SK-N-DZ (cell line): ENCODE measurements at regions not wholly inside any gene's neighbourhood (a gene's known extent, or its start where the extent isn't known, plus 50 kb on each side); places are given as distances from the start of the nearest gene placed in this dataset.
"Not testable (repeated sequence)": the region's sequence is repeated elsewhere in the genome, so short reads cannot be mapped to it uniquely, and the experiment has no call there.

Experiments
- DNase-seq: peaks from one replicate; pipeline ENCODE4 v3.0.0-alpha.2; 2015; ENCODE audit warnings: low spot score

- DNase-seq = no peak
These were observed 244.3 kb downstream of the EMP1 start for GRCh38 chr12:13440844-13441243.

DNA sequence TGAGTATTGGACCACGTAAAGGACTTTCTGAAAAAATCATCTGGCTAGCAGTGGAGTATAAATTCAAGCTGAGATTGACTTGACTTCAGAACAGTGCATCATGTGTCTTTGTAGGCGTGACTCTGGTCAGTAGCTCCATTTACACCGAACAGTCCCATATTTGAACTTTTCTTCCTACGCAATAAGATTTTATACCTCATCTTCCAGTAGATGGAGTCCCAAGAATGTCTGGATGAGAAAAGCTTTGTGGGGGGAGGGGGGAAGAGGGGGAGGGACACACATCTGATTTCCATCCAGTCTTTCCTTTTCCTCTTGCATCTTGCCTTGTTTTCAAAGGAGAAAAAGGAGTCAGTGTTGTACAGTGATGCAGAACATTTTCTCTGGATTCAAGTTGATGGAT is 241.0 kb downstream of the EMP1 start:
- no peak for DNase-seq

DNA sequence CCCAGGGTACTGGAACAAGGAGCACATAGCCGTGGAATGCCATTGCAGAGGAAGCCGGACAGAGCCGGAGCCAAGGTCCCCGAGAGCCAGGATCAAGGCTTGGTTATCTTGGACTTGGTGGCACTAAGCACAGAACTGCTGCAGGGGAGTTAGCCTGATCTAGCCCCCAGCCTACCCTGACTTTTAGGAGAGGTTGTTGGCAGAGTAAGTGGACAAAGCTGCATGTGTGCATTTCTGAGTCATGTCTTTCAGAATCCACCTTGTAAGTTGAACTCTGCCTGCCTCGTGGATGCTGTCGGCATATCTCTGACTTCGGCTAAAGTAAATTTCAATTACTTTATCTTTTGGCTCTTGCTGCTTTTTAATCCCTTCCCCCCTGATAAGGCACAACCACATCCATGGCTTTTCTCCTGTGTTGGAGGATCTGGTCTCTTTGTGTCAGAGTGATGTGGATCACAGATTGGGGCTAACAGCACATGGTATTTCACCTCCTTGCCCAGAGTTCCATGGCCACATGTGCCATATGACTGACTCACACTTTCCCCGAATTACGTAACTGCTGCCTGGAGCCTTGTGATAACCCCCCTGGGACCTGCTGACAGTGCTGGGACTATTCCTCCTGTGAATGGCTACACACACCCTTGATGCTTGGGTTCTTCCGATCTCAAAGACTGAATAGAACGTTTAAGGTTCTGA is 240.3 kb downstream of the EMP1 start:
- DNase-seq = no peak

- no peak for DNase-seq
These were observed 239.7 kb downstream of the EMP1 start for GRCh38 chr12:13436182-13436581.

- no peak for DNase-seq
These were observed 238.9 kb downstream of the EMP1 start for GRCh38 chr12:13435235-13435933.

- no peak for DNase-seq
These were observed 237.2 kb downstream of the EMP1 start for GRCh38 chr12:13433768-13434167.

DNA sequence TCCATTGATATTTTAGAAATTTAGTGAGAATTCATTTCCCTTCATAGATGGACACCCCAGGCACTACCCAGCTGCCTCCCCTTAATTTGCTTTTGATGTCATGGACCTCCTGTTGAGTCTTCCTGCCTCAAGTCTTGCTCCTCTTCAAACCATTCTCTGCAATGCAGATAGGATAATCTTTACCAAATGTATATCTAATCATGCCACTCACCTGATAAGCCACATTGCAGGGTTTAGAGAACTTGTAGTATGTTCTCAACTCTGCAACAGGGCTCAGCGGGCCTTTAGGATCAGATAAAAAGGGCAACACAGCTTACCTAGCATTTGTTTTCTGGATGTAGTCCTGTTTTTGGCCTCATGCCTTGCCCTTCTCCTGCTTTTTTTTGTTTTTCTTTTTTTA is 234.5 kb downstream of the EMP1 start:
- no peak for DNase-seq

DNA sequence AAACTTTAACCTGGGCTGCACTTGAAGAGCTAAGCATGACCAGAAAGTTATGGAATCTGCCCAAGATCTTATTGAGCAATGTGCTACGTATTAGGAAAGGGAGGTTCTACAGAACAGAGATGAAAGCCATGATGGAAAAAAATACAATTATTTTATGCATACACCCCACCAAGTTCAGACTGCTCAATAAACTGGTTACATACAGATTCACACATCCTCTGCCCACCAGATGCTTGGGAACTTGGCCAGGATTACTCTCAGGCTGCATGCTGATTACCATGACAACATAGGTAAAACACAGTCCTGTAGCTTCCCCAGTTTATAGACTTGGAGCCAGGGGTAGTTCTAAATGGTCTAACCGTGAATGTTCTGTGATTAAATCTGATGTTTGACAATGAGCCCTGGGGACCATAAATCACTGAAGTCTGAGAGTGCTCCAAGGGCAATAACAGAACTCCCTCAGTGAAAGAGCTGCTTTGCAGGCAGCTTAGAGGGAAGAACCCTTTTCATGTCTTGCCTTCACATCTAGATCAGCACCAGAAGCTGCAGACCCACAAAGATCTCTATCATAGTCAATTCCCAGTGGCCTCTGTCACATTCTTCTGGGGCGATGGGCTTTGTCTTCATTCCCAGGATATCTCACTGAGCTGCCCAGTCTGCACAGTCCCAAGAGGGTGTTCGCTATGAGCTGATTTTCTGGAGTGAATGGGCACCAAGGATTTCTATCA is 232.2 kb downstream of the EMP1 start:
- DNase-seq = no peak

- no peak for DNase-seq
These were observed 229.2 kb downstream of the EMP1 start for GRCh38 chr12:13425766-13426165.

DNA sequence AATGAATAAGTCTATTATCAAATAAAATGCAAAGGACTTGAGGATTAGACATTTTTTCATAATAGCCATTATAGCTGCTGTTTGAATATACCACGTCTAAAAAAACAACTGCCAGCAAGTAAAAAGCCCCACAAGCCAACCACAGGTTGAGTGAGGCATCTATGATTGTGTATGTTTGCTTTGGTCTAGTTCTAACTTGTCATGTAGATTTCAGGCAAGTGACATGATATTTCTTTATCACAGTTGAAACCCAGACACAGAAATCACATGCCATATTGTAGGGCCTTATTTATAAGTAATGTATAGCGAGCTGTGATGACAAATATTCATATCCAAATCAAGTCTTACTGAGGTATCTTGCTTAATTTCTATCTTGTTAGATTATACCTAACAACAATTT is 225.8 kb downstream of the EMP1 start:
- DNase-seq = no peak

GRCh38 chr12:13417516-13417915 is 221.0 kb downstream of the EMP1 start:
- DNase-seq = no peak

GRCh38 chr12:13411287-13411686 is 214.8 kb downstream of the EMP1 start:
- DNase-seq = no peak

DNA sequence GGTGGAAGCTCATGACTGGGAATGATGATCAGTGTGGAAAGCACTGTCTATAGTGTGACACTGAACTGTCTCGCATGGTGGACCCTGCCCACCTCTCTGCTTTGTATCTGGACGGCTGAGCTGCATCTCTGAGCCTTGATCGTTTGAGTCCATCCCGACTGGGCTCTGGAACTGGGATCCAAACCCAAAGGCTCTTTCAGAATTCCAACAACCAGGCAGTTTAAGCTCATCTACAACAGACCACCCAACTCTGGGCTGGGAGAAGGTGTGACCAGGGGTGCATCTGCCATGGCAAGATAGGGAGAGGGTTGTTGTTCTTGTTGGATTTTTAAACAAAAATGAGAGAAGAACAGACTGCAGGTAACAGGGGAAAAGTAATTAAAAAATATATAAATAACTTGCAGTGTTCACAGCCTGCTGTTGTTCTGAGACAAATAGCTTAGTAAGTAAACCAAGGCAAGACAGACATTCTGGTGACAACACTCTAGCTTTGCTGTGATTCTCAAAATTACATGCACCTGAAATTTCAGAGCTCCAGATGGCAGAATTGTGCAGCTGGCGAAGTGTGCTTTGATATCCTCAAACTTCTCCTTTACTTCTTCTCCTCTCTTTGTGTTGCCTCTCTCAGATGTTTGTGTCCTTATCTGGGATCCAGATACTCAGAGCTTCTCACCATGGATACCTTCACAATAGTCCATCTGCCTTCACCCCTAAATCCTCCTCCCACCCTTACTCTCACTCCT is 209.6 kb downstream of the EMP1 start:
- no peak for DNase-seq

DNA sequence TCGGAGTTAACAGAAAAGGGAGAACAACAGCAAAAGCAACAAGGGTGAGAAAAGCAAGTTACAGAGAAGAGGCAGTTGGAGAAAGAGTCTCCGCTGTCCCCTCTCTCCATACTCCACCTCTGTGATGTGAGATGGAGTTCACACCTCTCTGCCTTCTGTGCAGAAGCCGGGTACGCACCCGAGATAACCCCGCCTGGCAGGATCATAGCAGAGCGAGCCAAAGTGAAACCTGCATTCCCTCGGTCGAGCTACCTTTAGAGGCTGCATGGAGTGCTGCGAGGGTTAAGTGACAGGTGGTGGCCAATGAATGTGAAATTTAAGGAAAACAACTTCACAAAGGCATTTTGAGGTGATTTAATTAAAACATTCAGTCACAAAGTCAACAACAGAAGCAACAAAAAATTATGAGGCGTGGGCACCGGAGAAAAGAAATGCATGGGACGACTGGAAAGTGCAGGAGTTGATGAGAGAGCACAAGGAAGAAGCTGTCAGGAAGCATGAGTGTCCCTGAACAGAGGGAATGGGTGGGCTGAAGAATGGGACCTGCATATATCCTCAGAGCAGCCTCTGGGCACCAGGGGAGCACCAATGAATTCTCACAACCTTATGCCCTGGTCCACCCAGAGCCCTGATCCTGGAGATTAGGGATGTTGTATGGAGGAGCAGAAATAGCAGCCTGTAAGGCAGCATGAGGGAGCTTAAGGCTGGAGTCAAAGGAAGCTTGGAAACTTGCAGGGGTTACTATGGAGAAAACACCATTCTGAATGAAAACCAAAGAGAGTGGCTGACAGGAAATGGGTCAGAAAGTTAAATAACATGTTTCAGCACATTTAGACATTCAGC is 208.3 kb downstream of the EMP1 start:
- no peak for DNase-seq

GRCh38 chr12:13404111-13404628 is 207.6 kb downstream of the EMP1 start:
- DNase-seq = no peak

DNA sequence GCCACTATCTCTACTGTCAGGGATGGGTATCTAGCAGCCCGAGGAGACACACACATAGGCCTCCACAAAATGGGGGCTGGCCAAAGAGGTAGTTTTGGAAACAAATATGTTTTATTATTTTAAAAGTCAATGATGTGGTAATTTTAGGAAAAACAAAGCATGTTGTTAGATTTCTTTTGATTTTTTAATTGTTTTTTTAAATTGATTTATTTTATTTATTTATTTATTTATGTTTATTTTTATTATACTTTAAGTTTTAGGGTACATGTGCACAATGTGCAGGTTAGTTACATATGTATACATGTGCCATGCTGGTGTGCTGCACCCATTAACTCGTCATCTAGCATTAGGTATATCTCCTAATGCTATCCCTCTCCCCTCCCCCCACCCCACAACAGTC is 194.8 kb downstream of the EMP1 start:
- DNase-seq = not testable (repeated sequence)

- DNase-seq = no peak
These were observed 194.4 kb downstream of the EMP1 start for GRCh38 chr12:13390918-13391317.

- no peak for DNase-seq
These were observed 193.9 kb downstream of the EMP1 start for GRCh38 chr12:13390381-13390861.

DNA sequence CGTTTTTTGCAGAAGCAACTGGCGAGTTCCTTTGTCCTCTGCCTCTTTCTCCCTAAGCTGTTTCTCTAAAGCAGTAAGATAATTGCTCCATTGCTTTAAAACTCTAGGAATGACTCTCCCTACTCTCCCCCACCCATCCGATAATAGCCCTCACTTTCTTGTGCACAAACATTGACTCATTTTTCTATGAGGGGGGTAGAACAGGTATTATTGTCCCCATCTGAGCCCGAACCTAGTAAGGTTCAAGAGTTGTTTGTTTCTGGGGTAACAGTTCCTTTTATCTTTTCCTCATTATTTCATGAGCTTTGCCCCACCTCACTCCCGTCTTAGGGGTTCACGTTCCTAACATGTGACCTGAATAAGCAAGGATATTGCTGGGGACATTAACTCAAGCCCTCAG is 190.6 kb downstream of the EMP1 start:
- no peak for DNase-seq

DNA sequence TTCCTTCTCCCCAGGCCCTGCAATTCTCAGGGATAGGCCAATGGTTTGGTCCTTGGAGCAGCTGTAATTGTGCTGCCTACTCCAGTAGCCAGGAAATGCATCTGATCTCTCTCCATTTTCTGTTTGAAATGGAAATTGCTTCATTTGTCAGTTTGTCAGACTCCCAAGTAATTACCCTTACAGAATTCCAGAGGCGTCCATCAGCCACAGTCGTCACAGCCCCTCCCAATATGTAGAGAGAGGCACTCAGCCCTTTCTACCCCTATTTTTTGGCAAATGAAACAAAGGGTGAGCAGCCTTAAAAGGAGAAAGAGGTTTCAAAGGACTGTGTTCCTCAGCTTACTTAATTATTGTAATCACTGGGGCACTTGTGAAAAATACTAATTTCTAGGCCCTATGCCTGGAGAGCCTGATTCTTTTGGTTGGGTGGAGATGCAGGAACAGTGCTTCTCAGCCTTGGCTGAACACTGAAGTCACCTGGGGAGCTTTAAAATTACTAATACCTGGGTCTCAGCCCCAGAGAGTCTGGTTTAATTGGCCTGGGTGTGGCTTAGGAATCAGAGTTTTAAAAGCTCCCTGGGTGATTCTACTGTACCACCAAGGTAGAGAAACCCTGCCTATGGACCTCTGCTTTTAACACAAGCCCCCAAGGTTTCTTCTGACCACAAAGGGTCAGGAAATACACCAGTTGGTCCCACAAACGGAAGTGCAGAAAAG is 190.0 kb downstream of the EMP1 start:
- DNase-seq = no peak
